ENCODE measurements at regions not wholly inside any gene's neighbourhood (a gene's known extent, or its start where the extent isn't known, plus 50 kb on each side); places are given as distances from the start of the nearest gene placed in this dataset.
A peak's percentile ranks its signal among the peaks of the same experiment; 100 is the strongest.

DNA sequence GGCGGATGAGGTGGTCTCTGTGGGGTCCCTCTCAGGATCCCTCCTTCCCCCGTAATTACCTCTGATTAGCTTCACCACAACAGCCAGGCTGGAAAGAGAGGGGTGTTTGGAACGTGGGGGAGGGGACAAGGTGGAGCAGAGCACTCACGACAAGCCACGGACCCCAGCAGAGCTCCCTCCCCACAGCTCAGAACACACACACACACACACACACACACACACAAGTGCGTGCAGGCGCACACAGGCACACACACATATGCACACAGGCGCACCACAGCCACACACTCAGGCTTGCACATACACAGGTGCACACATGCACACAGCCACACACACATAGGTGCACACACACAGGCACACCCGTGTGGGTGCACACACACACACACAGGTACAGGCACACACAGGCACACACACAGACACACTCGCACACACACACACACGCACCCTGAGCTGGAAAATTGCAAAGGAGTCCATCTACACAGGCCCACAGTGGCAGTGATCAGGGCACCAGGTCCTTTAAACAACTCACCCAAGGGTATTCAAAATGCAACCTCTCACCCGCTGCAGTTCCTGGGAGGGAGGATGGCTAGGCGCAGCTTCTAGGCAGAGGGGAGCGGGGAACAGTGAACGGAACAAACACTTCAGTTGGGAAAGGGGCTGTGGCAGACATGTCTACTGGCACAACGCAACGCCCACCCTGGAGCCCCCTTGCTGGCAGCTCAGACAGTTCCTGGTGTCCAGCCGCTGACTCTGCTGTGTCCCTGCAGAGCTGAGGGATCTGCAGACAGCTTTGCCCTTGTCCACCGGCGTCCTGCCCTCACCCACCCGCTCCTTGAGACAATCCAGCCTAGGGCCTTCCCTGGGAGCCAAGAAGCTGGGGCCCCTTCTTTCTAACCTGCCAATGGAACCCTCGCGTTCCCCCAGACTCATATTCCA, 59.9 kb upstream of the DLX4 start:
- FAIRE-seq (no peak), DNase-seq (no peak), ATAC-seq (no peak)
- Histone ChIP-seq H3K4me3 (no peak overlapping the region), H3K27ac (no peak overlapping the region), H3K27me3 (peaks cover 0 to 8% (median 3%) of the 10 kb centered on the region in 4 donors), H3K36me3 (no peaks in the 10 kb centered on the region), H3K9me3 (no peaks in the 10 kb centered on the region), H3K4me1 (no peaks in the 10 kb centered on the region)
- TF ChIP-seq, protein P1, sequence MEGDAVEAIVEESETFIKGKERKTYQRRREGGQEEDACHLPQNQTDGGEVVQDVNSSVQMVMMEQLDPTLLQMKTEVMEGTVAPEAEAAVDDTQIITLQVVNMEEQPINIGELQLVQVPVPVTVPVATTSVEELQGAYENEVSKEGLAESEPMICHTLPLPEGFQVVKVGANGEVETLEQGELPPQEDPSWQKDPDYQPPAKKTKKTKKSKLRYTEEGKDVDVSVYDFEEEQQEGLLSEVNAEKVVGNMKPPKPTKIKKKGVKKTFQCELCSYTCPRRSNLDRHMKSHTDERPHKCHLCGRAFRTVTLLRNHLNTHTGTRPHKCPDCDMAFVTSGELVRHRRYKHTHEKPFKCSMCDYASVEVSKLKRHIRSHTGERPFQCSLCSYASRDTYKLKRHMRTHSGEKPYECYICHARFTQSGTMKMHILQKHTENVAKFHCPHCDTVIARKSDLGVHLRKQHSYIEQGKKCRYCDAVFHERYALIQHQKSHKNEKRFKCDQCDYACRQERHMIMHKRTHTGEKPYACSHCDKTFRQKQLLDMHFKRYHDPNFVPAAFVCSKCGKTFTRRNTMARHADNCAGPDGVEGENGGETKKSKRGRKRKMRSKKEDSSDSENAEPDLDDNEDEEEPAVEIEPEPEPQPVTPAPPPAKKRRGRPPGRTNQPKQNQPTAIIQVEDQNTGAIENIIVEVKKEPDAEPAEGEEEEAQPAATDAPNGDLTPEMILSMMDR (IDR thresholded peaks at IDR 0.05), result no peak
- intact Hi-C loops (cut with DNase I), result no loop called here
- 70 to 73% methylated on average over 23 of the region's 23 CpGs for WGBS, 2 donors

- no peaks in the 10 kb centered on the region for H3K9me3 ChIP-seq
- no peak overlapping the region for H3K4me3 ChIP-seq
- 7% methylated on average over 56 to 69 of the region's 69 CpGs for WGBS, 2 donors
- intact Hi-C loops (cut with DNase I), result no loop called here
- H3K4me1 ChIP-seq, result no peaks in the 10 kb centered on the region
- TF ChIP-seq, protein P1 (IDR thresholded peaks at IDR 0.05), result no peak
- no peak overlapping the region for H3K27ac ChIP-seq
- H3K27me3 ChIP-seq, result peaks cover 0 to 8% (median 3%) of the 10 kb centered on the region in 4 donors
- H3K36me3 ChIP-seq, result no peaks in the 10 kb centered on the region
- DNase-seq (peak in 1 of 6 donors; percentile 32), FAIRE-seq (no peak), ATAC-seq (peak in 3 of 4 donors; percentile 48 to 68 (median 55))
Measured at GRCh38 chr17:49910094-49910857, 58.7 kb upstream of the DLX4 start.

GRCh38 chr17:49910858-49911204, 58.2 kb upstream of the DLX4 start:
- FAIRE-seq, result no peak
- no peaks in the 10 kb centered on the region for H3K9me3 ChIP-seq
- ATAC-seq, result no peak
- DNase-seq, result no peak
- no peak overlapping the region for H3K4me3 ChIP-seq
- no peaks in the 10 kb centered on the region for H3K4me1 ChIP-seq
- WGBS, 2 donors, result 57 to 59% methylated on average over 7 of the region's 7 CpGs
- no peaks in the 10 kb centered on the region for H3K36me3 ChIP-seq
- H3K27me3 ChIP-seq, result peaks cover 0 to 8% (median 3%) of the 10 kb centered on the region in 4 donors
- TF ChIP-seq, protein P1 (IDR thresholded peaks at IDR 0.05), result no peak
- H3K27ac ChIP-seq, result no peak overlapping the region
- intact Hi-C loops (cut with DNase I), result no loop called here

DNA sequence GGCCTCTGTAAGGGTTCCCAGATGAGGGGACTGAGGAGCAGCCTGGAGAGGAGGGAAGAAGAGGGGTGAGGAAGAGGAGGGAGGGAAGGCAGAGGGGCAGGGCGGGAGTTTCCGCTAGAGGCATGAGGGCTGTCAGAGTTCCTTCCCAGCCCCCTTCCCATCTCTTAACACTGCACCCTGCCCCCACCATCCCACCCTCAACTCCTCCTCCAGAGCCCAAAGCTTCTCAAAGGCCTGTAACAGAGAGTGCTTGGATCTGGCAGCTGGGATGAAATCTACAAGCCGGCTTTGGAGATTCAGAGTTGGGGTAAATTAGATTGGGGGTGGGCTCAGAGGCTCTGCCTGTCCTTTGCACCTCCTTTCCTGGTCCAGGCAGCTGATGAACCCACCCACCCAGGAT, 57.3 kb upstream of the DLX4 start:
- TF ChIP-seq, protein P1 (IDR thresholded peaks at IDR 0.05), result no peak
- Histone ChIP-seq H3K4me3 (no peak overlapping the region), H3K36me3 (no peaks in the 10 kb centered on the region), H3K27ac (no peak overlapping the region), H3K4me1 (no peaks in the 10 kb centered on the region), H3K9me3 (no peaks in the 10 kb centered on the region), H3K27me3 (peaks cover 0 to 8% (median 3%) of the 10 kb centered on the region in 4 donors)
- ATAC-seq (no peak), DNase-seq (no peak), FAIRE-seq (no peak)
- intact Hi-C loops (cut with DNase I), result no loop called here
- WGBS, 2 donors, result 89 to 90% methylated on average over 3 of the region's 3 CpGs

Data from pancreas (tissue), 10 donors.